Upper lobe of left lung (tissue), 4 donors: ENCODE measurements at regions not wholly inside any gene's neighbourhood (a gene's known extent, or its start where the extent isn't known, plus 50 kb on each side); places are given as distances from the start of the nearest gene placed in this dataset.

Experiments
- CTCF ChIP-seq, 6 experiments: fragments of 450-650 bp in 4 of 6; fragments of 200-600 bp in 2 of 6; sonication (generic) in 2 of 6; IDR thresholded peaks; one replicate each; pipeline ENCODE4 v1.5.1; 2016 to 2019; ENCODE audit warnings: antibody characterized with exemption in 6 of 6
- EP300 ChIP-seq, 4 donors: sonication (generic); formaldehyde crosslinking; IDR thresholded peaks; one replicate each; pipeline ENCODE4 v1.5.1; 2017; ENCODE audit warnings: antibody characterized with exemption in 4 of 4, control low read depth in 2 of 4
- POLR2A ChIP-seq, 4 donors: fragments of 450-650 bp; IDR thresholded peaks; one replicate each; pipeline ENCODE4 v1.5.1; 2016 to 2017; ENCODE audit warnings: antibody characterized with exemption in 4 of 4, mild to moderate bottlenecking in 2 of 4

GRCh38 chr21:16866851-16867250, 646.0 kb upstream of the CXADR start:
- no peak for TF ChIP-seq CTCF (IDR thresholded peaks at IDR 0.05)
- TF ChIP-seq EP300 (IDR thresholded peaks at IDR 0.05), result no peak
- TF ChIP-seq POLR2A (IDR thresholded peaks at IDR 0.05), result no peak
